ENCODE measurements at regions not wholly inside any gene's neighbourhood (a gene's known extent, or its start where the extent isn't known, plus 50 kb on each side); places are given as distances from the start of the nearest gene placed in this dataset.

- TF ChIP-seq CTCF (IDR thresholded peaks at IDR 0.05; ENCODE audit: extremely low read depth, missing control alignments), result no peak
- DNase-seq (ENCODE audit: low spot score), result no peak
Measured at GRCh38 chr2:15765686-15766302, 174.1 kb downstream of the DDX1 start.

- TF ChIP-seq CTCF (IDR thresholded peaks at IDR 0.05; ENCODE audit: extremely low read depth, missing control alignments), result no peak
- no peak for DNase-seq (ENCODE audit: low spot score)
Measured at GRCh38 chr2:15766303-15766861, 174.0 kb upstream of the MYCN start.

GRCh38 chr2:15766911-15767597 lies 173.3 kb upstream of the MYCN start:
- no peak for DNase-seq (ENCODE audit: low spot score)
- TF ChIP-seq CTCF (IDR thresholded peaks at IDR 0.05; ENCODE audit: extremely low read depth, missing control alignments), result no peak

- no peak for TF ChIP-seq CTCF (IDR thresholded peaks at IDR 0.05; ENCODE audit: extremely low read depth, missing control alignments)
- DNase-seq (ENCODE audit: low spot score), result no peak
Measured at GRCh38 chr2:15767679-15768078, 172.7 kb upstream of the MYCN start.

- DNase-seq (ENCODE audit: low spot score), result no peak
- TF ChIP-seq CTCF (IDR thresholded peaks at IDR 0.05; ENCODE audit: extremely low read depth, missing control alignments), result no peak
Measured at GRCh38 chr2:15768142-15768541, 172.2 kb upstream of the MYCN start.

GRCh38 chr2:15768615-15769014 lies 171.7 kb upstream of the MYCN start:
- no peak for TF ChIP-seq CTCF (IDR thresholded peaks at IDR 0.05; ENCODE audit: extremely low read depth, missing control alignments)
- no peak for DNase-seq (ENCODE audit: low spot score)

- DNase-seq (ENCODE audit: low spot score), result no peak
- TF ChIP-seq CTCF (IDR thresholded peaks at IDR 0.05; ENCODE audit: extremely low read depth, missing control alignments), result no peak
Measured at GRCh38 chr2:15769235-15769634, 171.1 kb upstream of the MYCN start.
